ENCODE measurements at regions not wholly inside any gene's neighbourhood (a gene's known extent, or its start where the extent isn't known, plus 50 kb on each side); places are given as distances from the start of the nearest gene placed in this dataset.

GRCh38 chr11:80365980-80366379, 925.1 kb upstream of the TENM4 start:
- TF ChIP-seq ZFP3 (CRISPR knock-in tag; IDR thresholded peaks at IDR 0.05) (no peak), BACH2 (CRISPR knock-in tag; IDR thresholded peaks at IDR 0.05; ENCODE audit: borderline replicate concordance) (no peak), TOX (CRISPR knock-in tag; IDR thresholded peaks at IDR 0.05; ENCODE audit: borderline replicate concordance) (no peak), TCF4 (CRISPR knock-in tag; IDR thresholded peaks at IDR 0.05; ENCODE audit: borderline replicate concordance) (no peak), POU6F1 (CRISPR knock-in tag; IDR thresholded peaks at IDR 0.05; ENCODE audit: borderline replicate concordance, low read depth) (no peak), ZNF8 (CRISPR knock-in tag; IDR thresholded peaks at IDR 0.05) (no peak), ZFP30 (CRISPR knock-in tag; IDR thresholded peaks at IDR 0.05) (no peak), ISL1 (CRISPR knock-in tag; IDR thresholded peaks at IDR 0.05) (no peak), RARB (CRISPR knock-in tag; IDR thresholded peaks at IDR 0.05) (no peak), ARNTL (CRISPR knock-in tag; IDR thresholded peaks at IDR 0.05; ENCODE audit: borderline replicate concordance, low read depth) (no peak), CSDC2 (CRISPR knock-in tag; IDR thresholded peaks at IDR 0.05) (no peak)
- TF ChIP-seq, protein P1, sequence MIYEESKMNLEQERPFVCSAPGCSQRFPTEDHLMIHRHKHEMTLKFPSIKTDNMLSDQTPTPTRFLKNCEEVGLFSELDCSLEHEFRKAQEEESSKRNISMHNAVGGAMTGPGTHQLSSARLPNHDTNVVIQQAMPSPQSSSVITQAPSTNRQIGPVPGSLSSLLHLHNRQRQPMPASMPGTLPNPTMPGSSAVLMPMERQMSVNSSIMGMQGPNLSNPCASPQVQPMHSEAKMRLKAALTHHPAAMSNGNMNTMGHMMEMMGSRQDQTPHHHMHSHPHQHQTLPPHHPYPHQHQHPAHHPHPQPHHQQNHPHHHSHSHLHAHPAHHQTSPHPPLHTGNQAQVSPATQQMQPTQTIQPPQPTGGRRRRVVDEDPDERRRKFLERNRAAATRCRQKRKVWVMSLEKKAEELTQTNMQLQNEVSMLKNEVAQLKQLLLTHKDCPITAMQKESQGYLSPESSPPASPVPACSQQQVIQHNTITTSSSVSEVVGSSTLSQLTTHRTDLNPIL (CRISPR knock-in tag; IDR thresholded peaks at IDR 0.05; ENCODE audit: low read depth): no peak

Measured in SK-N-SH treated with all-trans-retinoic acid at 6 μM for 48 hours (cell line).